ENCODE measurements at regions not wholly inside any gene's neighbourhood (a gene's known extent, or its start where the extent isn't known, plus 50 kb on each side); places are given as distances from the start of the nearest gene placed in this dataset.

- in situ Hi-C loops (cut with HindIII; ENCODE audit: low sequenced_read_pairs), result no loop called here
These were observed 176.9 kb downstream of the AASDH start for GRCh38 chr4:56210397-56210796.

GRCh38 chr4:56209767-56210166 lies 177.5 kb downstream of the AASDH start:
- in situ Hi-C loops (cut with HindIII; ENCODE audit: low sequenced_read_pairs), result loop anchor here (10.0 kb wide), 1 partner anchor 75 kb away; no protein-coding TSS in a partner anchor

GRCh38 chr4:56208103-56208502 lies 179.2 kb downstream of the AASDH start:
- in situ Hi-C loops (cut with HindIII; ENCODE audit: low sequenced_read_pairs), result loop anchor here (10.0 kb wide), 1 partner anchor 73 kb away; no protein-coding TSS in a partner anchor

- in situ Hi-C loops (cut with HindIII; ENCODE audit: low sequenced_read_pairs), result loop anchor here (10.0 kb wide), 1 partner anchor 71 kb away; no protein-coding TSS in a partner anchor
These were observed 181.0 kb downstream of the AASDH start for GRCh38 chr4:56206258-56206657.

- in situ Hi-C loops (cut with HindIII; ENCODE audit: low sequenced_read_pairs), result loop anchor here (10.0 kb wide), 1 partner anchor 65 kb away; no protein-coding TSS in a partner anchor
These were observed 187.0 kb downstream of the AASDH start for GRCh38 chr4:56200275-56200674.

- in situ Hi-C loops (cut with HindIII; ENCODE audit: low sequenced_read_pairs), result no loop called here
These were observed 189.0 kb downstream of the AASDH start for GRCh38 chr4:56198265-56198664.

- in situ Hi-C loops (cut with HindIII; ENCODE audit: low sequenced_read_pairs), result no loop called here
These were observed 189.9 kb downstream of the AASDH start for GRCh38 chr4:56197387-56197786.

GRCh38 chr4:56195025-56195424 lies 192.3 kb downstream of the AASDH start:
- in situ Hi-C loops (cut with HindIII; ENCODE audit: low sequenced_read_pairs), result no loop called here

GRCh38 chr4:56191534-56191933 lies 195.8 kb downstream of the AASDH start:
- in situ Hi-C loops (cut with HindIII; ENCODE audit: low sequenced_read_pairs), result no loop called here

GRCh38 chr4:56187688-56188087 lies 199.6 kb downstream of the AASDH start:
- in situ Hi-C loops (cut with HindIII; ENCODE audit: low sequenced_read_pairs), result no loop called here

GRCh38 chr4:56186808-56187523 lies 200.3 kb downstream of the AASDH start:
- in situ Hi-C loops (cut with HindIII; ENCODE audit: low sequenced_read_pairs), result no loop called here

GRCh38 chr4:56185901-56186300 lies 201.4 kb downstream of the AASDH start:
- in situ Hi-C loops (cut with HindIII; ENCODE audit: low sequenced_read_pairs), result no loop called here

GRCh38 chr4:56184214-56184613 lies 203.1 kb downstream of the AASDH start:
- in situ Hi-C loops (cut with HindIII; ENCODE audit: low sequenced_read_pairs), result loop anchor here (5.0 kb wide), 1 partner anchor 63 kb away; no protein-coding TSS in a partner anchor

GRCh38 chr4:56183344-56183959 lies 203.8 kb downstream of the AASDH start:
- in situ Hi-C loops (cut with HindIII; ENCODE audit: low sequenced_read_pairs), result loop anchor here (5.0 kb wide), 1 partner anchor 64 kb away; no protein-coding TSS in a partner anchor

GRCh38 chr4:56182356-56182755 lies 204.9 kb downstream of the AASDH start:
- in situ Hi-C loops (cut with HindIII; ENCODE audit: low sequenced_read_pairs), result loop anchor here (5.0 kb wide), 1 partner anchor 65 kb away; no protein-coding TSS in a partner anchor

GRCh38 chr4:56181140-56181953 lies 205.9 kb downstream of the AASDH start:
- in situ Hi-C loops (cut with HindIII; ENCODE audit: low sequenced_read_pairs), result loop anchor here (5.0 kb wide), 1 partner anchor 66 kb away; no protein-coding TSS in a partner anchor

GRCh38 chr4:56169061-56169460 lies 218.2 kb downstream of the AASDH start:
- in situ Hi-C loops (cut with HindIII; ENCODE audit: low sequenced_read_pairs), result no loop called here

GRCh38 chr4:56164907-56165306 lies 216.2 kb downstream of the CEP135 start:
- in situ Hi-C loops (cut with HindIII; ENCODE audit: low sequenced_read_pairs), result no loop called here

GRCh38 chr4:56160636-56161035 lies 211.9 kb downstream of the CEP135 start:
- in situ Hi-C loops (cut with HindIII; ENCODE audit: low sequenced_read_pairs), result no loop called here

GRCh38 chr4:56158483-56158882 lies 209.7 kb downstream of the CEP135 start:
- in situ Hi-C loops (cut with HindIII; ENCODE audit: low sequenced_read_pairs), result no loop called here

- in situ Hi-C loops (cut with HindIII; ENCODE audit: low sequenced_read_pairs), result no loop called here
These were observed 207.4 kb downstream of the CEP135 start for GRCh38 chr4:56156141-56156540.
